ENCODE measurements at regions not wholly inside any gene's neighbourhood (a gene's known extent, or its start where the extent isn't known, plus 50 kb on each side); places are given as distances from the start of the nearest gene placed in this dataset.

DNA sequence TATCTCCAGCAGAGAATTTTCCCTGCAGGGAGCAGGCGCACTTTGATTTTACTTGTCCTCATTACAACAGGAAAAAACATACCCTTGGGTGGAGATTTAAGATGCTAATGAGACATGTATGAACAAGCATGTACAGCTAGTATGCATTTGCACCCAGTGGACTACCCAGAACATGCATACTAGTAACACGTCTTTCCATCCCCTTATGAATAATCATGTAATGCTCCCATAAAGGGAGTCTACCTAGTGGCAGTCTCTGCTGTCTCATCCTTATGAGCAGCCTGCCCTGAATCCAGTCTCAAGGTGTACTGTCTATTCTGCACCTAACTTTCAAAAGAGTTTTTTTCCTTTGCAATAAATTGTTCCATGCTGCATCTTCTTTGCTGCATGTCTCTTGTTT, 1222.0 kb downstream of the ROBO1 start:
- TF ChIP-seq, protein P1, sequence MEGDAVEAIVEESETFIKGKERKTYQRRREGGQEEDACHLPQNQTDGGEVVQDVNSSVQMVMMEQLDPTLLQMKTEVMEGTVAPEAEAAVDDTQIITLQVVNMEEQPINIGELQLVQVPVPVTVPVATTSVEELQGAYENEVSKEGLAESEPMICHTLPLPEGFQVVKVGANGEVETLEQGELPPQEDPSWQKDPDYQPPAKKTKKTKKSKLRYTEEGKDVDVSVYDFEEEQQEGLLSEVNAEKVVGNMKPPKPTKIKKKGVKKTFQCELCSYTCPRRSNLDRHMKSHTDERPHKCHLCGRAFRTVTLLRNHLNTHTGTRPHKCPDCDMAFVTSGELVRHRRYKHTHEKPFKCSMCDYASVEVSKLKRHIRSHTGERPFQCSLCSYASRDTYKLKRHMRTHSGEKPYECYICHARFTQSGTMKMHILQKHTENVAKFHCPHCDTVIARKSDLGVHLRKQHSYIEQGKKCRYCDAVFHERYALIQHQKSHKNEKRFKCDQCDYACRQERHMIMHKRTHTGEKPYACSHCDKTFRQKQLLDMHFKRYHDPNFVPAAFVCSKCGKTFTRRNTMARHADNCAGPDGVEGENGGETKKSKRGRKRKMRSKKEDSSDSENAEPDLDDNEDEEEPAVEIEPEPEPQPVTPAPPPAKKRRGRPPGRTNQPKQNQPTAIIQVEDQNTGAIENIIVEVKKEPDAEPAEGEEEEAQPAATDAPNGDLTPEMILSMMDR (IDR thresholded peaks at IDR 0.05): no peak
- no peak for TF ChIP-seq POLR2A (IDR thresholded peaks at IDR 0.05)
